Activated T-helper 17 cell treated with anti-CD3 and anti-CD28 coated beads, Interleukin-2, amount 50 U/mL, for 72 hours (primary cell): ENCODE measurements at regions not wholly inside any gene's neighbourhood (a gene's known extent, or its start where the extent isn't known, plus 50 kb on each side); places are given as distances from the start of the nearest gene placed in this dataset.

ENCODE experiments used
- ATAC-seq: fragments of 150-1000 bp; cut with Tn5 transposase; replicated peaks from 2 replicates; pipeline ENCODE4 v1.10.0; 2021; ENCODE audit warnings: mild to moderate bottlenecking, moderate library complexity
- H3K27ac Mint-ChIP-seq: one replicate; pipeline ENCODE4 v1.8.0; 2022; ENCODE audit warnings: mixed read lengths
- H3K27me3 Mint-ChIP-seq: one replicate; pipeline ENCODE4 v1.8.0; 2022; ENCODE audit warnings: mixed read lengths
- H3K36me3 Mint-ChIP-seq: one replicate; pipeline ENCODE4 v1.8.0; 2022; ENCODE audit warnings: low read depth, mild to moderate bottlenecking, mixed read lengths
- H3K4me1 Mint-ChIP-seq: one replicate; pipeline ENCODE4 v1.8.0; 2022; ENCODE audit warnings: mixed read lengths
- H3K4me3 Mint-ChIP-seq: one replicate; pipeline ENCODE4 v1.8.0; 2022; ENCODE audit warnings: mild to moderate bottlenecking, mixed read lengths
- H3K9me3 Mint-ChIP-seq: one replicate; pipeline ENCODE4 v1.8.0; 2022; ENCODE audit warnings: mixed read lengths

- no peak overlapping the region for H3K27ac Mint-ChIP-seq
- H3K4me1 Mint-ChIP-seq, result peaks cover 8% of the 10 kb centered on the region
- H3K4me3 Mint-ChIP-seq, result no peak overlapping the region
- no peaks in the 10 kb centered on the region for H3K36me3 Mint-ChIP-seq
- ATAC-seq, result no peak
- peaks cover 5% of the 10 kb centered on the region for H3K27me3 Mint-ChIP-seq
- no peaks in the 10 kb centered on the region for H3K9me3 Mint-ChIP-seq
Measured at GRCh38 chr1:36606641-36607262, 124.0 kb upstream of the CSF3R start.

- Mint-ChIP-seq H3K9me3 (no peaks in the 10 kb centered on the region), H3K27ac (peak overlapping the region; percentile 5), H3K27me3 (peaks cover 11% of the 10 kb centered on the region), H3K4me1 (peaks cover 8% of the 10 kb centered on the region), H3K36me3 (no peaks in the 10 kb centered on the region), H3K4me3 (no peak overlapping the region)
- no peak for ATAC-seq
Measured at GRCh38 chr1:36605942-36606640, 123.4 kb upstream of the CSF3R start.

- Mint-ChIP-seq H3K36me3 (no peaks in the 10 kb centered on the region), H3K4me1 (peaks cover 8% of the 10 kb centered on the region), H3K4me3 (no peak overlapping the region), H3K27ac (no peak overlapping the region), H3K27me3 (peaks cover 11% of the 10 kb centered on the region), H3K9me3 (no peaks in the 10 kb centered on the region)
- no peak for ATAC-seq
Measured at GRCh38 chr1:36603461-36603860, 120.7 kb upstream of the CSF3R start.

GRCh38 chr1:36602184-36602583 is 119.5 kb upstream of the CSF3R start:
- Mint-ChIP-seq H3K4me1 (peaks cover 8% of the 10 kb centered on the region), H3K4me3 (no peak overlapping the region), H3K27ac (no peak overlapping the region), H3K27me3 (peaks cover 19% of the 10 kb centered on the region), H3K36me3 (no peaks in the 10 kb centered on the region), H3K9me3 (no peaks in the 10 kb centered on the region)
- no peak for ATAC-seq

- no peak for ATAC-seq
Measured at GRCh38 chr1:36599828-36600227, 117.1 kb upstream of the CSF3R start.

GRCh38 chr1:36597514-36597913 is 114.8 kb upstream of the CSF3R start:
- Mint-ChIP-seq H3K9me3 (no peaks in the 10 kb centered on the region), H3K36me3 (no peaks in the 10 kb centered on the region), H3K4me3 (no peak overlapping the region), H3K4me1 (no peaks in the 10 kb centered on the region), H3K27ac (no peak overlapping the region), H3K27me3 (peaks cover 19% of the 10 kb centered on the region)
- no peak for ATAC-seq

More at GRCh38 chr1:36599828-36600227, 117.1 kb upstream of the CSF3R start:
- Mint-ChIP-seq H3K4me3 (no peak overlapping the region), H3K4me1 (no peaks in the 10 kb centered on the region), H3K27ac (no peak overlapping the region), H3K9me3 (no peaks in the 10 kb centered on the region), H3K27me3 (peaks cover 20% of the 10 kb centered on the region), H3K36me3 (no peaks in the 10 kb centered on the region)

GRCh38 chr1:36595921-36596320 is 113.2 kb upstream of the CSF3R start:
- Mint-ChIP-seq H3K9me3 (no peaks in the 10 kb centered on the region), H3K27me3 (peaks cover 26% of the 10 kb centered on the region), H3K27ac (no peak overlapping the region), H3K36me3 (no peaks in the 10 kb centered on the region), H3K4me3 (no peak overlapping the region), H3K4me1 (no peaks in the 10 kb centered on the region)
- no peak for ATAC-seq

GRCh38 chr1:36595349-36595748 is 112.6 kb upstream of the CSF3R start:
- Mint-ChIP-seq H3K27ac (no peak overlapping the region), H3K36me3 (no peaks in the 10 kb centered on the region), H3K27me3 (peaks cover 30% of the 10 kb centered on the region), H3K9me3 (no peaks in the 10 kb centered on the region), H3K4me1 (no peaks in the 10 kb centered on the region), H3K4me3 (no peak overlapping the region)
- ATAC-seq, result no peak

GRCh38 chr1:36594023-36594422 is 111.3 kb upstream of the CSF3R start:
- H3K27me3 Mint-ChIP-seq, result peaks cover 36% of the 10 kb centered on the region
- no peaks in the 10 kb centered on the region for H3K36me3 Mint-ChIP-seq
- no peak for ATAC-seq
- no peaks in the 10 kb centered on the region for H3K4me1 Mint-ChIP-seq
- H3K4me3 Mint-ChIP-seq, result no peak overlapping the region
- H3K27ac Mint-ChIP-seq, result no peak overlapping the region
- H3K9me3 Mint-ChIP-seq, result no peaks in the 10 kb centered on the region

GRCh38 chr1:36591278-36591677 is 108.6 kb upstream of the CSF3R start:
- H3K9me3 Mint-ChIP-seq, result no peaks in the 10 kb centered on the region
- H3K4me3 Mint-ChIP-seq, result no peak overlapping the region
- H3K36me3 Mint-ChIP-seq, result no peaks in the 10 kb centered on the region
- no peak for ATAC-seq
- no peaks in the 10 kb centered on the region for H3K4me1 Mint-ChIP-seq
- H3K27ac Mint-ChIP-seq, result no peak overlapping the region
- peaks cover 43% of the 10 kb centered on the region for H3K27me3 Mint-ChIP-seq

- no peak for ATAC-seq
- Mint-ChIP-seq H3K9me3 (no peaks in the 10 kb centered on the region), H3K36me3 (no peaks in the 10 kb centered on the region), H3K27me3 (peaks cover 47% of the 10 kb centered on the region), H3K4me3 (no peak overlapping the region), H3K4me1 (no peaks in the 10 kb centered on the region), H3K27ac (no peak overlapping the region)
Measured at GRCh38 chr1:36590771-36591170, 108.1 kb upstream of the CSF3R start.

GRCh38 chr1:36590264-36590663 is 107.6 kb upstream of the CSF3R start:
- peaks cover 47% of the 10 kb centered on the region for H3K27me3 Mint-ChIP-seq
- no peaks in the 10 kb centered on the region for H3K4me1 Mint-ChIP-seq
- no peaks in the 10 kb centered on the region for H3K36me3 Mint-ChIP-seq
- no peak overlapping the region for H3K4me3 Mint-ChIP-seq
- ATAC-seq, result no peak
- no peak overlapping the region for H3K27ac Mint-ChIP-seq
- no peaks in the 10 kb centered on the region for H3K9me3 Mint-ChIP-seq

GRCh38 chr1:36588972-36589371 is 106.3 kb upstream of the CSF3R start:
- Mint-ChIP-seq H3K4me1 (no peaks in the 10 kb centered on the region), H3K27ac (no peak overlapping the region), H3K9me3 (no peaks in the 10 kb centered on the region), H3K27me3 (peaks cover 46% of the 10 kb centered on the region), H3K4me3 (no peak overlapping the region), H3K36me3 (no peaks in the 10 kb centered on the region)
- no peak for ATAC-seq

GRCh38 chr1:36585569-36586548 is 103.1 kb upstream of the CSF3R start:
- no peak overlapping the region for H3K27ac Mint-ChIP-seq
- no peaks in the 10 kb centered on the region for H3K4me1 Mint-ChIP-seq
- no peaks in the 10 kb centered on the region for H3K9me3 Mint-ChIP-seq
- H3K36me3 Mint-ChIP-seq, result no peaks in the 10 kb centered on the region
- no peak for ATAC-seq
- H3K4me3 Mint-ChIP-seq, result no peak overlapping the region
- peaks cover 37% of the 10 kb centered on the region for H3K27me3 Mint-ChIP-seq
